GM12874 (cell line): ENCODE measurements at regions not wholly inside any gene's neighbourhood (a gene's known extent, or its start where the extent isn't known, plus 50 kb on each side); places are given as distances from the start of the nearest gene placed in this dataset.
A peak's percentile ranks its signal among the peaks of the same experiment; 100 is the strongest.

Source experiments
- CTCF ChIP-seq: IDR thresholded peaks from 2 replicates; pipeline ENCODE4 v1.5.1; 2011; ENCODE audit warnings: low read depth, mild to moderate bottlenecking, control low read depth, low read length, moderate library complexity; ENCODE audit not compliant: insufficient read depth

GRCh38 chr13:46968450-46968849 is 71.6 kb upstream of the HTR2A start:
- no peak for TF ChIP-seq CTCF

- TF ChIP-seq CTCF = no peak
Measured at GRCh38 chr13:46964789-46965527, 68.1 kb upstream of the HTR2A start.

GRCh38 chr13:46963904-46964303 is 67.1 kb upstream of the HTR2A start:
- no peak for TF ChIP-seq CTCF

DNA sequence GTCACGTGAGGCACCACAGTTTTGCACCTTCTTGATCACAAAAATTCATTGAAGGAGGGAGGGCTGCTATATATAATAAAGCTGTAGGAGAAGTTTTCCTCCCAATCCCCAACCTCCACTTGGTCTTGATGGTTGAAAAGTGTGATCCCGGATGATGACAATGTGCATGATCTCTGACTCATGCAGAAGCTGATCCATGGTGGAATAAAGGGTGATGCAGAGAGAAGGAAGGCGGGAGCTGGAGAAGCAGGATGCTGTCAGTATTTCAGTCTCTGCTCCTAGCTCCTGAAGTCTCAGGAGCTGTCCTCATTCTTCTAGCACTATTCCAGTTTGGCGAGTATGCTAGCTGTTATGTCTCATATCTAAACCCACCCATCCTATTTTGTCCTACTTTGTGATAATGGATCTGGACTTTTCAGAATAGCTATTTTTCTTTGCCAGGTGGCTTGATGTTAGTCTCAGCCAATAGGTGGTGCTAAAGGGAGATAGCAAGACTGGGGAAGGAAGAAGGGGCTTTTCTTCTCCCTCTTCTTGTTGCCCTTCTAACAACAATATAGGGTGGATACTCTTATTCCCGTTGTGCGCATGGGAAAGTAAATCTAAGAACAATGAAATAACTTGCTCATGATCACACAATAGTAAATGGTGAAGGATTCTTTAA is 65.6 kb upstream of the HTR2A start:
- TF ChIP-seq CTCF = peak; percentile 47

DNA sequence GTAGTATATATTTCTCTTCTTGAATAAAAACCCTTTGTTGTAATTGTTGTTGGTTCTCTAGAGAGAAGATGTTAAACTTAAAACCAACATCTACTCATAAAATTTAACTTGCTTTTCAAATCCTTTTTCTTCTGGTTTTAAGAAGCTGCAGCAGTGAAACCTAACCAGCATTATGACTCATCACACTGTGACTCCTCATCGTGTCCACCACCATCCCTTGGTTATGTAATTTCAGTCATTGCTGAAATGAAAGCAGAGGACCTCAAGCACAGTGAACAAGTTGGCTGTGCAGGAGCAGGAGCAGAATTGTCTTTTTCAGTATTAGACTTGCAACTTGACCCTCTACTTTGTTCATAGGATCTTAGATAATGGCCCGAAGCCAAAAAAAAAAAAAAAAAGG is 64.9 kb upstream of the HTR2A start:
- TF ChIP-seq CTCF = no peak

- TF ChIP-seq CTCF = no peak
Measured at GRCh38 chr13:46953941-46954340, 57.1 kb upstream of the HTR2A start.

- no peak for TF ChIP-seq CTCF
Measured at GRCh38 chr13:46953331-46953730, 56.5 kb upstream of the HTR2A start.
